ENCODE measurements at regions not wholly inside any gene's neighbourhood (a gene's known extent, or its start where the extent isn't known, plus 50 kb on each side); places are given as distances from the start of the nearest gene placed in this dataset.

DNA sequence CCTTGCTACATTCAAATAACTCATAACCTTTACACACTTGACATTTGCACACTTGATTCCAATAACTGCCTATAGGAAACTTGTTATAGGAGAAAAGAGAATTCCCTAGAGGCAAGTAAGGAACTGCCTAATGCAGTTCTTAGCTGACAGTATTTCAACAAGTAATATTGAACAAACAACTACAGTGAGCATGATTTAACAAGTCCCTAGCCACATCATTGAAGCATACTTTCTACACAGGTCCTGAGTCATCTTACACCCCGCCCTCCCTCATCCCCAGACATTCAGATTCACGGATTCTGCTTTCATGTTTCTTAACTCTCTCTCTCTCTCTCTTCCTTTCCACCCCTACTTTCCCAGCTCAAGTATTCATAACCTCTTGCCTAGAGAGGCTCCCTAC, 153.5 kb downstream of the LSM5 start:
- no peaks in the 10 kb centered on the region for H4K20me1 ChIP-seq (ENCODE audit: insufficient read depth)
- no peaks in the 10 kb centered on the region for H3F3A ChIP-seq (ENCODE audit: insufficient read depth, low read length, poor library complexity, severe bottlenecking)
- no peaks in the 10 kb centered on the region for H3K9me3 ChIP-seq (ENCODE audit: low read length)
- H3K36me3 ChIP-seq (ENCODE audit: insufficient read depth, low read length), result no peaks in the 10 kb centered on the region
- H3K79me2 ChIP-seq (replicated peaks; ENCODE audit: insufficient read depth, low read length), result no peaks in the 10 kb centered on the region
- no peaks in the 10 kb centered on the region for H3K27me3 ChIP-seq (ENCODE audit: insufficient read depth, low read depth, low read length)
- H3K4me2 ChIP-seq (ENCODE audit: low read length), result no peak overlapping the region
- H3K9me2 ChIP-seq (ENCODE audit: insufficient read depth, low read length), result no peaks in the 10 kb centered on the region
- TF ChIP-seq POLR2AphosphoS5 (IDR thresholded peaks at IDR 0.05), result no peak
- TF ChIP-seq EP300 (conservative IDR thresholded peaks at IDR 0.05; ENCODE audit: poor library complexity, severe bottlenecking), result no peak
- TF ChIP-seq TAF1 (IDR thresholded peaks at IDR 0.05; ENCODE audit: low read depth), result no peak
- no peak for TF ChIP-seq SMC3 (conservative IDR thresholded peaks at IDR 0.05; ENCODE audit: poor library complexity)
- TF ChIP-seq, protein P1, sequence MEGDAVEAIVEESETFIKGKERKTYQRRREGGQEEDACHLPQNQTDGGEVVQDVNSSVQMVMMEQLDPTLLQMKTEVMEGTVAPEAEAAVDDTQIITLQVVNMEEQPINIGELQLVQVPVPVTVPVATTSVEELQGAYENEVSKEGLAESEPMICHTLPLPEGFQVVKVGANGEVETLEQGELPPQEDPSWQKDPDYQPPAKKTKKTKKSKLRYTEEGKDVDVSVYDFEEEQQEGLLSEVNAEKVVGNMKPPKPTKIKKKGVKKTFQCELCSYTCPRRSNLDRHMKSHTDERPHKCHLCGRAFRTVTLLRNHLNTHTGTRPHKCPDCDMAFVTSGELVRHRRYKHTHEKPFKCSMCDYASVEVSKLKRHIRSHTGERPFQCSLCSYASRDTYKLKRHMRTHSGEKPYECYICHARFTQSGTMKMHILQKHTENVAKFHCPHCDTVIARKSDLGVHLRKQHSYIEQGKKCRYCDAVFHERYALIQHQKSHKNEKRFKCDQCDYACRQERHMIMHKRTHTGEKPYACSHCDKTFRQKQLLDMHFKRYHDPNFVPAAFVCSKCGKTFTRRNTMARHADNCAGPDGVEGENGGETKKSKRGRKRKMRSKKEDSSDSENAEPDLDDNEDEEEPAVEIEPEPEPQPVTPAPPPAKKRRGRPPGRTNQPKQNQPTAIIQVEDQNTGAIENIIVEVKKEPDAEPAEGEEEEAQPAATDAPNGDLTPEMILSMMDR (IDR thresholded peaks at IDR 0.05; ENCODE audit: poor library complexity, severe bottlenecking), result no peak
- TF ChIP-seq, protein P2, sequence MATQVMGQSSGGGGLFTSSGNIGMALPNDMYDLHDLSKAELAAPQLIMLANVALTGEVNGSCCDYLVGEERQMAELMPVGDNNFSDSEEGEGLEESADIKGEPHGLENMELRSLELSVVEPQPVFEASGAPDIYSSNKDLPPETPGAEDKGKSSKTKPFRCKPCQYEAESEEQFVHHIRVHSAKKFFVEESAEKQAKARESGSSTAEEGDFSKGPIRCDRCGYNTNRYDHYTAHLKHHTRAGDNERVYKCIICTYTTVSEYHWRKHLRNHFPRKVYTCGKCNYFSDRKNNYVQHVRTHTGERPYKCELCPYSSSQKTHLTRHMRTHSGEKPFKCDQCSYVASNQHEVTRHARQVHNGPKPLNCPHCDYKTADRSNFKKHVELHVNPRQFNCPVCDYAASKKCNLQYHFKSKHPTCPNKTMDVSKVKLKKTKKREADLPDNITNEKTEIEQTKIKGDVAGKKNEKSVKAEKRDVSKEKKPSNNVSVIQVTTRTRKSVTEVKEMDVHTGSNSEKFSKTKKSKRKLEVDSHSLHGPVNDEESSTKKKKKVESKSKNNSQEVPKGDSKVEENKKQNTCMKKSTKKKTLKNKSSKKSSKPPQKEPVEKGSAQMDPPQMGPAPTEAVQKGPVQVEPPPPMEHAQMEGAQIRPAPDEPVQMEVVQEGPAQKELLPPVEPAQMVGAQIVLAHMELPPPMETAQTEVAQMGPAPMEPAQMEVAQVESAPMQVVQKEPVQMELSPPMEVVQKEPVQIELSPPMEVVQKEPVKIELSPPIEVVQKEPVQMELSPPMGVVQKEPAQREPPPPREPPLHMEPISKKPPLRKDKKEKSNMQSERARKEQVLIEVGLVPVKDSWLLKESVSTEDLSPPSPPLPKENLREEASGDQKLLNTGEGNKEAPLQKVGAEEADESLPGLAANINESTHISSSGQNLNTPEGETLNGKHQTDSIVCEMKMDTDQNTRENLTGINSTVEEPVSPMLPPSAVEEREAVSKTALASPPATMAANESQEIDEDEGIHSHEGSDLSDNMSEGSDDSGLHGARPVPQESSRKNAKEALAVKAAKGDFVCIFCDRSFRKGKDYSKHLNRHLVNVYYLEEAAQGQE (IDR thresholded peaks at IDR 0.05; ENCODE audit: borderline replicate concordance), result no peak
- TF ChIP-seq RAD21 (conservative IDR thresholded peaks at IDR 0.05), result no peak
- no peak for TF ChIP-seq EZH2 (IDR thresholded peaks at IDR 0.05; ENCODE audit: borderline replicate concordance, insufficient read depth, low read length, poor library complexity, severe bottlenecking)
- TF ChIP-seq MXI1 (conservative IDR thresholded peaks at IDR 0.05; ENCODE audit: poor library complexity, severe bottlenecking), result no peak
- no peak overlapping the region for H2AFZ ChIP-seq (ENCODE audit: low read depth, low read length)
- H3K27ac ChIP-seq (ENCODE audit: low read length), result no peak overlapping the region
- no peak overlapping the region for H3K9ac ChIP-seq (ENCODE audit: low read length)
- no peak overlapping the region for H3K4me3 ChIP-seq (ENCODE audit: low read length)

DNA sequence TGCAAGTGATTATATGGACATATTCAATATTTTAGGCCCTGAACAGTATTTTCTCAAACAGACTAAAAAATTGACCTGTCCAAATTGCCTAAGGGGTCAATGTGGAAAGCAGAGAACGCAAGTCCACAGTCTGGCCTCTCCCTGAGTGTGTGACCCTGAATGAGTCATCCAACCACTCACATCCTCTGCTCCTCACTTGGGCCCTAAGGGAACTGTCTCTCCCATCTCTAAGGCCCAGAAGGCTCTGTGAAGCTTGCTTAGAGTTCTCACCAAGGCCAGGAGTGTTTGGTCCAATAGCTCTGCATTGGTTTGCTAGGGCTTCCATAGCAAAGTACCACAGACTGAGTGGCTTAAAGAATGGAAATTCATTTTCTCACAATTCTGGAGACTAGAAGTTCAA, 155.1 kb downstream of the LSM5 start:
- no peaks in the 10 kb centered on the region for H3K9me3 ChIP-seq (ENCODE audit: low read length)
- H2AFZ ChIP-seq (ENCODE audit: low read depth, low read length), result no peak overlapping the region
- no peaks in the 10 kb centered on the region for H3K79me2 ChIP-seq (replicated peaks; ENCODE audit: insufficient read depth, low read length)
- H3K9ac ChIP-seq (ENCODE audit: low read length), result no peak overlapping the region
- H3K4me3 ChIP-seq (ENCODE audit: low read length), result no peak overlapping the region
- H3K4me2 ChIP-seq (ENCODE audit: low read length), result no peak overlapping the region
- no peaks in the 10 kb centered on the region for H4K20me1 ChIP-seq (ENCODE audit: insufficient read depth)
- H3K27ac ChIP-seq (ENCODE audit: low read length), result no peak overlapping the region
- no peaks in the 10 kb centered on the region for H3K27me3 ChIP-seq (ENCODE audit: insufficient read depth, low read depth, low read length)
- H3K9me2 ChIP-seq (ENCODE audit: insufficient read depth, low read length), result no peaks in the 10 kb centered on the region
- TF ChIP-seq EP300 (conservative IDR thresholded peaks at IDR 0.05; ENCODE audit: poor library complexity, severe bottlenecking) (no peak), RAD21 (conservative IDR thresholded peaks at IDR 0.05) (no peak), TAF1 (IDR thresholded peaks at IDR 0.05; ENCODE audit: low read depth) (no peak), MXI1 (conservative IDR thresholded peaks at IDR 0.05; ENCODE audit: poor library complexity, severe bottlenecking) (no peak), EZH2 (IDR thresholded peaks at IDR 0.05; ENCODE audit: borderline replicate concordance, insufficient read depth, low read length, poor library complexity, severe bottlenecking) (no peak), SMC3 (conservative IDR thresholded peaks at IDR 0.05; ENCODE audit: poor library complexity) (no peak), POLR2AphosphoS5 (IDR thresholded peaks at IDR 0.05) (no peak)
- TF ChIP-seq, protein P1 (IDR thresholded peaks at IDR 0.05; ENCODE audit: poor library complexity, severe bottlenecking), result no peak
- TF ChIP-seq, protein P2 (IDR thresholded peaks at IDR 0.05; ENCODE audit: borderline replicate concordance), result no peak
- H3K36me3 ChIP-seq (ENCODE audit: insufficient read depth, low read length), result no peaks in the 10 kb centered on the region
- no peaks in the 10 kb centered on the region for H3F3A ChIP-seq (ENCODE audit: insufficient read depth, low read length, poor library complexity, severe bottlenecking)

Data from neural cell (in vitro differentiated cells).